Fibroblast of mammary gland (primary cell): ENCODE measurements at regions not wholly inside any gene's neighbourhood (a gene's known extent, or its start where the extent isn't known, plus 50 kb on each side); places are given as distances from the start of the nearest gene placed in this dataset.

Source experiments
- DNase-seq: peaks from one replicate; pipeline ENCODE4 v3.0.0-alpha.2; 2010; ENCODE audit warnings: low read depth
- H3K4me3 ChIP-seq: 2 replicates; pipeline ENCODE4 v1.5.1; 2011; ENCODE audit warnings: low read depth, mild to moderate bottlenecking, low read length, moderate library complexity; ENCODE audit not compliant: control insufficient read depth
- CTCF ChIP-seq: conservative IDR thresholded peaks from 2 replicates; pipeline ENCODE4 v1.5.1; 2011; ENCODE audit warnings: low read depth, low read length, inconsistent platforms; ENCODE audit not compliant: control insufficient read depth, insufficient read depth

DNA sequence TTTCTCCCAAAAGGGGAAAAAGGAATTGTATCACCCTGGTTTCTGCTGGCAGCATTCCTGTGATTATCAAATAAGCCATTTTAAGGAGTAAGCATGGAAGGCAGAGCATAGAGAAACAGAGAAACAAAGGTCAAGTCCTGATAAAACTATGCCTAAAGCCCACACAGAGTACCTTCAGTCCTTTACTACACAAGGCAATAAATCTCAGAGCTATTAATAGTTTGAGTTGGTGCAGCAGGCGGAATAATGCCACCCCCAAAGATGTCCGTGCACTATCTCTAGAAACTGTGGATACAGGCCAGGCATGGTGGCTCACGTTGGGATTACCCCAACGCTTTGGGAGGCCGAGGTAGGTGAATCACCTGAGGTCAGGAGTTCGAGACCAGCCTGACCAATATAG, 58.1 kb upstream of the ZBTB40 start:
- no peak for DNase-seq
- no peak for TF ChIP-seq CTCF
- H3K4me3 ChIP-seq: no peak overlapping the region

- DNase-seq: no peak
- H3K4me3 ChIP-seq: no peak overlapping the region
- TF ChIP-seq CTCF: no peak
These were observed 52.8 kb upstream of the ZBTB40 start for GRCh38 chr1:22398656-22399420.

- no peak for DNase-seq
- no peak overlapping the region for H3K4me3 ChIP-seq
- no peak for TF ChIP-seq CTCF
These were observed 52.1 kb upstream of the ZBTB40 start for GRCh38 chr1:22399421-22400091.
